GM04503 (cell line): ENCODE measurements at regions not wholly inside any gene's neighbourhood (a gene's known extent, or its start where the extent isn't known, plus 50 kb on each side); places are given as distances from the start of the nearest gene placed in this dataset.
"Not testable (repeated sequence)": the region's sequence is repeated elsewhere in the genome, so short reads cannot be mapped to it uniquely, and the experiment has no call there.

Source experiments
- DNase-seq: peaks from one replicate; pipeline ENCODE4 v3.0.0-alpha.2; 2012; ENCODE audit warnings: low read depth

GRCh38 chr4:151845551-151845950 lies 84.7 kb upstream of the GATB start:
- not testable (repeated sequence) for DNase-seq

GRCh38 chr4:151842430-151843079 lies 81.7 kb upstream of the GATB start:
- no peak for DNase-seq

- no peak for DNase-seq
These were observed 80.3 kb upstream of the GATB start for GRCh38 chr4:151841107-151841506.

GRCh38 chr4:151835467-151835866 lies 74.7 kb upstream of the GATB start:
- DNase-seq: no peak

- DNase-seq: no peak
These were observed 72.4 kb upstream of the GATB start for GRCh38 chr4:151833174-151833573.

- DNase-seq: no peak
These were observed 70.7 kb upstream of the GATB start for GRCh38 chr4:151831526-151831925.

GRCh38 chr4:151830168-151830567 lies 69.4 kb upstream of the GATB start:
- DNase-seq: no peak

- DNase-seq: no peak
These were observed 68.5 kb upstream of the GATB start for GRCh38 chr4:151829309-151829708.

- no peak for DNase-seq
These were observed 63.8 kb upstream of the GATB start for GRCh38 chr4:151824656-151825055.

- DNase-seq: no peak
These were observed 61.5 kb upstream of the GATB start for GRCh38 chr4:151822331-151822730.

DNA sequence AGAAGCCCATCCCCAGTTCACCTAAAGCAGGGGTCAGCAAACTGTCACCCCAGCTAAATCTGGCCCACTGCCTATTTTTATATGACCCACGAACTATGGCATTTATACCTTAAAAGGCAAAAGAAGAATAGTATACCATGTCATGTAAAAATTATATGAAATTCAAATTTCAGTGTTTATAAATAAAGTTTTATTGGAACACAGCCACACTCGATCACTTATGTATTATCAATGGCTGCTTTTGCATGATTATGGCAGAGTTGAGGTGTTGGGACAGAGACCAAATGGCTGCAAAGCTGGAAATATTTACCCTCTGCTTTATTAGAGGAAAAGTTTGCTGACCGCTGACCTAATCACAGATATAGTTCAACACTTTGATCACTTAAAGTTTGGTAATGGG lies 59.2 kb upstream of the GATB start:
- DNase-seq: no peak

GRCh38 chr4:151811403-151811802 lies 50.6 kb upstream of the GATB start:
- DNase-seq: no peak
